ENCODE measurements at regions not wholly inside any gene's neighbourhood (a gene's known extent, or its start where the extent isn't known, plus 50 kb on each side); places are given as distances from the start of the nearest gene placed in this dataset.

DNA sequence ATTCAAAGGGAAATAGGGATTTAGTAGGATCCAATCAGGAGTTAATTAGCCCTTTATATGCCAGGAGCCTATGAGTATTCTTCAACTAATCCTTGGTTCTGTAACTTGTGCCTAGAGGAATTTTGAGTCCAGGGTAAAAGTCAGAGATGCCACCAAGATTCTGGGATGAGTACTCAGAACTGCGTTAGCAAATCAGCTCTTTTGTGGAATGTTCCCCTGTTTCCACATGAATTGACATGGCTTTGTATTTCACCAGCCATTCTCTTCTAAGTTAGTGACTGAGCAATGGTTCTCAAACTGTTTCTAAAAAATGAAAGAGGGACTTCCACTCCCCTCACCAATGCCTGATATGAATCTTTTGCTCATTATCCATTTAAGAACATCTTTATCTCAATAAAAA is 508.7 kb downstream of the SOX2 start:
- Mint-ChIP-seq H3K4me3 (ENCODE audit: unreplicated experiment) (no peak overlapping the region), H3K36me3 (ENCODE audit: insufficient read depth, unreplicated experiment) (no peaks in the 10 kb centered on the region), H3K27ac (ENCODE audit: unreplicated experiment) (no peak overlapping the region), H3K4me1 (ENCODE audit: low read depth, unreplicated experiment) (no peaks in the 10 kb centered on the region), H3K27me3 (ENCODE audit: insufficient read depth, unreplicated experiment) (no peaks in the 10 kb centered on the region), H3K9me3 (ENCODE audit: unreplicated experiment) (peaks cover 24% of the 10 kb centered on the region)
- H3K9me3 ChIP-seq = no peaks in the 10 kb centered on the region
- ChIA-PET CTCF (no interaction called here), POLR2A (no interaction called here)
- no peaks in the 10 kb centered on the region for H3K4me1 ChIP-seq
- no peak overlapping the region for H3K4me3 ChIP-seq (ENCODE audit: low read depth, low read length)
- H3K27me3 ChIP-seq (replicated peaks; ENCODE audit: control insufficient read depth, insufficient read depth, low read length) = no peaks in the 10 kb centered on the region
- BruUV-seq (replicated peaks) = no TSS peak
- no peak for TF ChIP-seq CTCF (IDR thresholded peaks at IDR 0.05; ENCODE audit: insufficient read depth in 1 of 2, low read depth in 1 of 2, low read length in 1 of 2, severe bottlenecking in 1 of 2, unreplicated experiment in 1 of 2)
- H3K36me3 ChIP-seq (ENCODE audit: control insufficient read depth, insufficient read depth, low read length) = no peaks in the 10 kb centered on the region
- intact Hi-C loops (cut with micrococcal nuclease; ENCODE audit: unreplicated experiment) = no loop called here
- no peak for DNase-seq

DNA sequence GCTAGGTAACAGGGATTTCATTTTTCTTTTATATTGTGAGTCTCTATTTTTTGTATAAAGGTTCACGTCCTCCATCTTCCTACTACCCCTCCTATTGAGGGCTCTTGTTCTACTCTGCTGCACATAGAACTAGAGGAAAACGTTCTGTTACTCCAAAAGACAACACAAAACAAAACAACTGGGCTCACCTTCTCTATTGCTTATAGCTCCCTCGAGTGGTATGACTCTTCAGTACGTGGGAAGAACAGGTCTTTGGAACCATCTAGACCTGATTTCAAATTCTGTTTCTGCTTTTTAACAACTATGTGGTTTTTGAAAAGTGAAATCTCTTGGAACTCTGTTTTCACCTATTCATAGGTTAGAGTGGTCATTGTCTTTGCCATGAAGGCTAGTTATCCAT is 515.3 kb downstream of the SOX2 start:
- Histone ChIP-seq H3K4me1 (no peaks in the 10 kb centered on the region), H3K4me3 (ENCODE audit: low read depth, low read length) (no peak overlapping the region), H3K27me3 (replicated peaks; ENCODE audit: control insufficient read depth, insufficient read depth, low read length) (no peaks in the 10 kb centered on the region), H3K9me3 (no peaks in the 10 kb centered on the region), H3K36me3 (ENCODE audit: control insufficient read depth, insufficient read depth, low read length) (no peaks in the 10 kb centered on the region)
- H3K4me3 Mint-ChIP-seq (ENCODE audit: unreplicated experiment) = no peak overlapping the region
- peaks cover 12% of the 10 kb centered on the region for H3K4me1 Mint-ChIP-seq (ENCODE audit: low read depth, unreplicated experiment)
- CTCF ChIA-PET = no interaction called here
- BruUV-seq (replicated peaks) = no TSS peak
- H3K27me3 Mint-ChIP-seq (ENCODE audit: insufficient read depth, unreplicated experiment) = no peaks in the 10 kb centered on the region
- POLR2A ChIA-PET = no interaction called here
- intact Hi-C loops (cut with micrococcal nuclease; ENCODE audit: unreplicated experiment) = no loop called here
- DNase-seq = no peak
- H3K36me3 Mint-ChIP-seq (ENCODE audit: insufficient read depth, unreplicated experiment) = no peaks in the 10 kb centered on the region
- peaks cover 20% of the 10 kb centered on the region for H3K9me3 Mint-ChIP-seq (ENCODE audit: unreplicated experiment)
- H3K27ac Mint-ChIP-seq (ENCODE audit: unreplicated experiment) = no peak overlapping the region
- TF ChIP-seq CTCF (IDR thresholded peaks at IDR 0.05; ENCODE audit: insufficient read depth in 1 of 2, low read depth in 1 of 2, low read length in 1 of 2, severe bottlenecking in 1 of 2, unreplicated experiment in 1 of 2) = no peak

- TF ChIP-seq CTCF (IDR thresholded peaks at IDR 0.05; ENCODE audit: insufficient read depth in 1 of 2, low read depth in 1 of 2, low read length in 1 of 2, severe bottlenecking in 1 of 2, unreplicated experiment in 1 of 2) = no peak
- Histone ChIP-seq H3K4me1 (no peaks in the 10 kb centered on the region), H3K27me3 (replicated peaks; ENCODE audit: control insufficient read depth, insufficient read depth, low read length) (no peaks in the 10 kb centered on the region), H3K36me3 (ENCODE audit: control insufficient read depth, insufficient read depth, low read length) (no peaks in the 10 kb centered on the region), H3K4me3 (ENCODE audit: low read depth, low read length) (no peak overlapping the region), H3K9me3 (no peaks in the 10 kb centered on the region)
- POLR2A ChIA-PET = no interaction called here
- Mint-ChIP-seq H3K4me1 (ENCODE audit: low read depth, unreplicated experiment) (peaks cover 18% of the 10 kb centered on the region), H3K4me3 (ENCODE audit: unreplicated experiment) (no peak overlapping the region), H3K27ac (ENCODE audit: unreplicated experiment) (no peak overlapping the region), H3K9me3 (ENCODE audit: unreplicated experiment) (no peaks in the 10 kb centered on the region), H3K27me3 (ENCODE audit: insufficient read depth, unreplicated experiment) (no peaks in the 10 kb centered on the region), H3K36me3 (ENCODE audit: insufficient read depth, unreplicated experiment) (no peaks in the 10 kb centered on the region)
- intact Hi-C loops (cut with micrococcal nuclease; ENCODE audit: unreplicated experiment) = no loop called here
- CTCF ChIA-PET = no interaction called here
- no peak for DNase-seq
- BruUV-seq (replicated peaks) = no TSS peak
Measured at GRCh38 chr3:182233405-182233804, 521.7 kb downstream of the SOX2 start.
